Esophagus squamous epithelium (tissue), 5 donors: ENCODE measurements at regions not wholly inside any gene's neighbourhood (a gene's known extent, or its start where the extent isn't known, plus 50 kb on each side); places are given as distances from the start of the nearest gene placed in this dataset.

Experiments
- DNase-seq: peaks from one replicate; lab custom pipeline; 2025; lab: John Stamatoyannopoulos, UW
- H3K27ac ChIP-seq, 4 donors: fragments of 200-600 bp; sonication (generic); one replicate each; pipeline ENCODE4 v1.5.1; 2016 to 2019; ENCODE audit warnings: mild to moderate bottlenecking in 1 of 4
- H3K27me3 ChIP-seq, 4 donors: fragments of 200-600 bp; sonication (generic); 1 replicate in 3 of 4; 2 replicates in 1 of 4; pipeline versions ENCODE4 v1.5.1 to v1.6.0; 2017 to 2021; ENCODE audit warnings: antibody characterized with exemption in 1 of 4
- H3K36me3 ChIP-seq, 3 donors: fragments of 200-600 bp; sonication (generic); one replicate each; pipeline ENCODE4 v1.5.1; 2016 to 2019
- H3K4me1 ChIP-seq, 3 donors: fragments of 200-600 bp; sonication (generic); one replicate each; pipeline ENCODE4 v1.5.1; 2017 to 2019
- H3K4me3 ChIP-seq, 4 donors: fragments of 200-600 bp; sonication (generic); 1 replicate in 3 of 4; 2 replicates in 1 of 4; pipeline ENCODE4 v1.5.1; 2016 to 2019; ENCODE audit warnings: mild to moderate bottlenecking in 2 of 4, moderate library complexity in 1 of 4
- H3K9me3 ChIP-seq, 3 donors: fragments of 200-600 bp; sonication (generic); one replicate each; pipeline ENCODE4 v1.5.1; 2016 to 2019
- POLR2A ChIP-seq, 4 donors: fragments of 450-650 bp; IDR thresholded peaks; one replicate each; pipeline ENCODE4 v1.6.1; 2017; ENCODE audit warnings: antibody characterized with exemption in 4 of 4, mild to moderate bottlenecking in 4 of 4, moderate library complexity in 3 of 4
- WGBS, 2 donors: methylation state at CpG; one replicate each; pipeline ENCODE4 v1.1.5; 2018; 5-methylcytosine and 5-hydroxymethylcytosine counted together
- intact Hi-C: fragments of 100-400 bp; cut with DNase I; formaldehyde crosslinking; loops from one replicate; pipeline ENCODE4 v1.15.0; 2022
- TF ChIP-seq, protein P1 (sequence below), 6 experiments: fragments of 450-650 bp in 4 of 6; fragments of 200-600 bp in 2 of 6; sonication (generic) in 2 of 6; IDR thresholded peaks; one replicate each; pipeline ENCODE4 v1.5.1; 2016 to 2019; ENCODE audit warnings: antibody characterized with exemption in 6 of 6, mild to moderate bottlenecking in 4 of 6, moderate library complexity in 4 of 6
- donor health status: DM: yes; HTN: yes; CAD: no.

- H3K36me3 ChIP-seq = no peaks in the 10 kb centered on the region
- intact Hi-C loops = no loop called here
- no peaks in the 10 kb centered on the region for H3K9me3 ChIP-seq
- WGBS, 2 donors = 58 to 63% methylated on average over 4 of the region's 4 CpGs
- no peak overlapping the region for H3K4me3 ChIP-seq
- DNase-seq = no peak
- TF ChIP-seq, protein P1, sequence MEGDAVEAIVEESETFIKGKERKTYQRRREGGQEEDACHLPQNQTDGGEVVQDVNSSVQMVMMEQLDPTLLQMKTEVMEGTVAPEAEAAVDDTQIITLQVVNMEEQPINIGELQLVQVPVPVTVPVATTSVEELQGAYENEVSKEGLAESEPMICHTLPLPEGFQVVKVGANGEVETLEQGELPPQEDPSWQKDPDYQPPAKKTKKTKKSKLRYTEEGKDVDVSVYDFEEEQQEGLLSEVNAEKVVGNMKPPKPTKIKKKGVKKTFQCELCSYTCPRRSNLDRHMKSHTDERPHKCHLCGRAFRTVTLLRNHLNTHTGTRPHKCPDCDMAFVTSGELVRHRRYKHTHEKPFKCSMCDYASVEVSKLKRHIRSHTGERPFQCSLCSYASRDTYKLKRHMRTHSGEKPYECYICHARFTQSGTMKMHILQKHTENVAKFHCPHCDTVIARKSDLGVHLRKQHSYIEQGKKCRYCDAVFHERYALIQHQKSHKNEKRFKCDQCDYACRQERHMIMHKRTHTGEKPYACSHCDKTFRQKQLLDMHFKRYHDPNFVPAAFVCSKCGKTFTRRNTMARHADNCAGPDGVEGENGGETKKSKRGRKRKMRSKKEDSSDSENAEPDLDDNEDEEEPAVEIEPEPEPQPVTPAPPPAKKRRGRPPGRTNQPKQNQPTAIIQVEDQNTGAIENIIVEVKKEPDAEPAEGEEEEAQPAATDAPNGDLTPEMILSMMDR (IDR thresholded peaks at IDR 0.05) = no peak
- TF ChIP-seq POLR2A (IDR thresholded peaks at IDR 0.05) = no peak
- no peak overlapping the region for H3K27ac ChIP-seq
- no peaks in the 10 kb centered on the region for H3K27me3 ChIP-seq
- no peaks in the 10 kb centered on the region for H3K4me1 ChIP-seq
Observed at GRCh38 chr1:238484121-238484520, 593.4 kb upstream of the ZP4 start.

- WGBS, 2 donors = 71 to 79% methylated on average over 4 of the region's 4 CpGs
- no peaks in the 10 kb centered on the region for H3K4me1 ChIP-seq
- TF ChIP-seq, protein P1 (IDR thresholded peaks at IDR 0.05) = no peak
- no peak for TF ChIP-seq POLR2A (IDR thresholded peaks at IDR 0.05)
- H3K9me3 ChIP-seq = no peaks in the 10 kb centered on the region
- no peaks in the 10 kb centered on the region for H3K27me3 ChIP-seq
- H3K4me3 ChIP-seq = no peak overlapping the region
- H3K27ac ChIP-seq = no peak overlapping the region
- DNase-seq = no peak
- no peaks in the 10 kb centered on the region for H3K36me3 ChIP-seq
- intact Hi-C loops = no loop called here
Observed at GRCh38 chr1:238476841-238477240, 586.1 kb upstream of the ZP4 start.

DNA sequence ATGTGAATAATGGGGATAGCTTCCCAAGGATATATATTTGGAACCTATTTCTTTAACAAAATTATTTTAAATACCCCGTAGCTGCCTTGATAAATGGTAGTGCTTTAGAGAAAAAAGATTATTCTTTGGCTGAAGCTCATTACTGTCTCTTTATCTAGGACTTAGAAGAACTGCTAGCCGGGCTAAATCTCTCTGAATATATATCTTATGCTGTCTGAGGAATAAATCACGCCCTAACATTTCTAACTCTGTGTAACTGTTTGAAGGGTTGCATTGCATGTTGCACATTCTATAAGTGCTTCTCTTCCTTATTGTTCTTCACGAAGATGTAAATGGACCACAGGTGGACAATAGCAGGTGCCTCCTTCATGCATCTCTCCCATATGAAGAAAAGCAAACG, 585.0 kb upstream of the ZP4 start:
- TF ChIP-seq POLR2A (IDR thresholded peaks at IDR 0.05) = no peak
- TF ChIP-seq, protein P1 (IDR thresholded peaks at IDR 0.05) = no peak
- Histone ChIP-seq H3K36me3 (no peaks in the 10 kb centered on the region), H3K4me1 (no peaks in the 10 kb centered on the region), H3K4me3 (no peak overlapping the region), H3K27ac (no peak overlapping the region), H3K27me3 (no peaks in the 10 kb centered on the region), H3K9me3 (no peaks in the 10 kb centered on the region)
- 67 to 78% methylated on average over 5 of the region's 5 CpGs for WGBS, 2 donors
- intact Hi-C loops = no loop called here
- no peak for DNase-seq

- WGBS, 2 donors = 24 to 25% methylated on average over 3 of the region's 3 CpGs
- Histone ChIP-seq H3K27ac (no peak overlapping the region), H3K4me1 (no peaks in the 10 kb centered on the region), H3K9me3 (no peaks in the 10 kb centered on the region), H3K36me3 (no peaks in the 10 kb centered on the region), H3K27me3 (no peaks in the 10 kb centered on the region), H3K4me3 (no peak overlapping the region)
- TF ChIP-seq, protein P1 (IDR thresholded peaks at IDR 0.05) = no peak
- no peak for TF ChIP-seq POLR2A (IDR thresholded peaks at IDR 0.05)
- intact Hi-C loops = no loop called here
- DNase-seq = no peak
Observed at GRCh38 chr1:238474263-238474662, 583.5 kb upstream of the ZP4 start.

GRCh38 chr1:238469146-238469631, 578.5 kb upstream of the ZP4 start:
- intact Hi-C loops = no loop called here
- Histone ChIP-seq H3K4me3 (peak overlapping the region in 2 of 4 donors; percentile 36 to 52), H3K27ac (peak overlapping the region in 2 of 4 donors; percentile 40 to 44), H3K36me3 (no peaks in the 10 kb centered on the region), H3K27me3 (no peaks in the 10 kb centered on the region), H3K9me3 (no peaks in the 10 kb centered on the region), H3K4me1 (peaks cover 0 to 5% (median 0%) of the 10 kb centered on the region in 3 donors)
- WGBS, 2 donors = 29 to 49% methylated on average over 4 of the region's 4 CpGs
- TF ChIP-seq POLR2A (IDR thresholded peaks at IDR 0.05) = no peak
- TF ChIP-seq, protein P1 (IDR thresholded peaks at IDR 0.05) = no peak
- DNase-seq = no peak
